Osteocyte (in vitro differentiated cells): ENCODE measurements at regions not wholly inside any gene's neighbourhood (a gene's known extent, or its start where the extent isn't known, plus 50 kb on each side); places are given as distances from the start of the nearest gene placed in this dataset.
A peak's percentile ranks its signal among the peaks of the same experiment; 100 is the strongest.

Source experiments
- DNase-seq: peaks from one replicate; pipeline ENCODE4 v3.0.0; 2021; ENCODE audit warnings: mixed read lengths; ENCODE audit not compliant: unreplicated experiment; ENCODE audit errors: extremely low spot score
- H3K27ac Mint-ChIP-seq: one replicate; pipeline ENCODE4 v1.8.0; 2021; ENCODE audit warnings: mild to moderate bottlenecking, mixed read lengths; ENCODE audit not compliant: unreplicated experiment
- H3K27me3 Mint-ChIP-seq: one replicate; pipeline ENCODE4 v1.8.0; 2021; ENCODE audit warnings: mixed read lengths; ENCODE audit not compliant: unreplicated experiment
- H3K36me3 Mint-ChIP-seq: one replicate; pipeline ENCODE4 v1.8.0; 2021; ENCODE audit warnings: mixed read lengths; ENCODE audit not compliant: unreplicated experiment
- H3K4me1 Mint-ChIP-seq: one replicate; pipeline ENCODE4 v1.8.0; 2021; ENCODE audit warnings: mixed read lengths; ENCODE audit not compliant: unreplicated experiment
- H3K4me3 Mint-ChIP-seq: one replicate; pipeline ENCODE4 v1.8.0; 2021; ENCODE audit warnings: mild to moderate bottlenecking, moderate library complexity, mixed read lengths; ENCODE audit not compliant: unreplicated experiment
- H3K9me3 Mint-ChIP-seq: one replicate; pipeline ENCODE4 v1.8.0; 2021; ENCODE audit warnings: mixed read lengths; ENCODE audit not compliant: unreplicated experiment
- TF ChIP-seq, protein P1 (sequence below): fragments of 200-600 bp; sonication (generic); IDR thresholded peaks from 2 replicates; pipeline ENCODE4 v1.5.0; 2021; ENCODE audit warnings: antibody characterized with exemption, mild to moderate bottlenecking, moderate library complexity

DNA sequence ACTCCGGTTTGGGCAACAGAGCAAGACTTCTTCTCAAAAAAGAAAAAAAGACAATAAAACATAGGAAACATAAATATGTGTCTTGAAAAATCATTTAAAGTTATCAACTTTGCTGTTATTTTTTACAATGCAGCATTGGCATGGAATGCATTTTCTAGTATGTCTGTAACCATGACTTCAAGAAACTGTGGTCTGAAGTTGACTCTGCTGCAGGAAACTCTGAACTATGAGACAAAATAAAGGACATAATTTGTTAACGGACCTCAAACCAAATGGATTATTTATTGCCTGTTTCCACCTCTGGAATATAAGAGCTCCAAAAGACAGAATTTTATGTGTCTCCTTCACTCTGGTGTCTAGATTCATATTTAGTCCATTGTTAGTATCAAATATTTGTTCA, 79.1 kb downstream of the TRIB2 start:
- H3K27ac Mint-ChIP-seq, result no peak overlapping the region
- H3K4me1 Mint-ChIP-seq, result peaks cover 29% of the 10 kb centered on the region
- H3K9me3 Mint-ChIP-seq, result peaks cover 8% of the 10 kb centered on the region
- DNase-seq, result no peak
- no peak overlapping the region for H3K4me3 Mint-ChIP-seq
- no peaks in the 10 kb centered on the region for H3K36me3 Mint-ChIP-seq
- no peaks in the 10 kb centered on the region for H3K27me3 Mint-ChIP-seq
- TF ChIP-seq, protein P1, sequence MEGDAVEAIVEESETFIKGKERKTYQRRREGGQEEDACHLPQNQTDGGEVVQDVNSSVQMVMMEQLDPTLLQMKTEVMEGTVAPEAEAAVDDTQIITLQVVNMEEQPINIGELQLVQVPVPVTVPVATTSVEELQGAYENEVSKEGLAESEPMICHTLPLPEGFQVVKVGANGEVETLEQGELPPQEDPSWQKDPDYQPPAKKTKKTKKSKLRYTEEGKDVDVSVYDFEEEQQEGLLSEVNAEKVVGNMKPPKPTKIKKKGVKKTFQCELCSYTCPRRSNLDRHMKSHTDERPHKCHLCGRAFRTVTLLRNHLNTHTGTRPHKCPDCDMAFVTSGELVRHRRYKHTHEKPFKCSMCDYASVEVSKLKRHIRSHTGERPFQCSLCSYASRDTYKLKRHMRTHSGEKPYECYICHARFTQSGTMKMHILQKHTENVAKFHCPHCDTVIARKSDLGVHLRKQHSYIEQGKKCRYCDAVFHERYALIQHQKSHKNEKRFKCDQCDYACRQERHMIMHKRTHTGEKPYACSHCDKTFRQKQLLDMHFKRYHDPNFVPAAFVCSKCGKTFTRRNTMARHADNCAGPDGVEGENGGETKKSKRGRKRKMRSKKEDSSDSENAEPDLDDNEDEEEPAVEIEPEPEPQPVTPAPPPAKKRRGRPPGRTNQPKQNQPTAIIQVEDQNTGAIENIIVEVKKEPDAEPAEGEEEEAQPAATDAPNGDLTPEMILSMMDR, result no peak

DNA sequence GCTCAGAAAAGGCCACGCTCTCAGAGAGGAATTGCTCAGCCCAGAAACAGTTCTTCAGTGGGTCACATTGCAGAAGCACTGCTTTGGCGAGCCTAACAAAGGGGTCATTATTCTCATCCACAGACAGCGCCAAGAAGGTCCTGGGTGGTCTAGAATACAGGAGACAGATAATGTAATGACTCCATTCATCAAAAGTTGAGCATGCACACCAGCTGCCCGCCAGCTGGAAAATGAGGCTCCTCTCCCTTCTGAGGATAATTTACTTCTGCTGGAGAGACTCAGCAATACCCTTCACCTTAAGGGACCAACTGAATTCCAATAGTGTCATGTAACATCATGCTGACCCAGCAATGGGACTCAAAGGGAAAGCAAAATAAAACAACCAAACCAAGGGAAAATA, 79.9 kb downstream of the TRIB2 start:
- TF ChIP-seq, protein P1, result no peak
- peaks cover 2% of the 10 kb centered on the region for H3K36me3 Mint-ChIP-seq
- H3K27ac Mint-ChIP-seq, result no peak overlapping the region
- H3K4me1 Mint-ChIP-seq, result peaks cover 29% of the 10 kb centered on the region
- no peaks in the 10 kb centered on the region for H3K27me3 Mint-ChIP-seq
- H3K4me3 Mint-ChIP-seq, result no peak overlapping the region
- DNase-seq, result no peak
- H3K9me3 Mint-ChIP-seq, result peaks cover 10% of the 10 kb centered on the region

DNA sequence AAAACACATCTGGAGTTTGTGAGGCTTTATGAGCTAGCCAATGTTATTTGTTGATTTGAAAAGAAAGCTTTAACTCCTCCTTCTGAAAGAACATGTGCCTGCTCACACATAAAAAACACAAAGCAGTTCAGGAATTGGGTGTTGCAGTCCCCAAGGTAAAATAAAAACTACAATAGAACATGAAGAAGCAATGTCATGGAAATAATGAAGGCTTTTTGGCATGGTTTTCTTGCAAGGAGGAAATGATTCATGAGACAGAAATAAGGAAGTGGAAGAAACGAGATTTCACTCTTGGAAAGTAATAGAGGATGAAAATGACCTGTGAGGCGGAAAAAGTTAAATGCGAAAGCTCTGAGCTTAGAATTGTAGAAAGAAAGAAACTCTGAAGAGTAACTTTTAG, 81.1 kb downstream of the TRIB2 start:
- peak overlapping the region; percentile 67 for H3K27ac Mint-ChIP-seq
- H3K27me3 Mint-ChIP-seq, result no peaks in the 10 kb centered on the region
- H3K36me3 Mint-ChIP-seq, result peaks cover 7% of the 10 kb centered on the region
- H3K9me3 Mint-ChIP-seq, result peaks cover 16% of the 10 kb centered on the region
- TF ChIP-seq, protein P1, result no peak
- no peak overlapping the region for H3K4me3 Mint-ChIP-seq
- peaks cover 32% of the 10 kb centered on the region for H3K4me1 Mint-ChIP-seq
- no peak for DNase-seq

DNA sequence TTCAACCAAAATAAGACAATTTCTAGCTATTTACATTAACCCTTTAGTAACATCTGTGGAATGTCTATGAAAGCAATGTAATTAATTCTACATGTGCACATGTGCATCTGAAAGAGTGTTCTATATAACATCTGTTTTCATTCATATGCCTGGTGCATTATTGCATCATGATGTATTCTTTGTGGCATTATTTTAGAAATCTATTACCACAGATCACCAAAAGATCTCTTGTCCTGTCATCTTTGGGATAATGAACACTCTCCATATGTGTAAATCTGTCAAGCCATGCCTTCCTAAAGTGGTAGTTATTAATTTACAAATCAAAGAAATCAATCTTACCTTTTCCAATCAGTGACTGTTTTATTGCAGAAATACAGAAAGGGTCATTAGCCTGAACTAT, 86.9 kb downstream of the TRIB2 start:
- TF ChIP-seq, protein P1, result no peak
- no peak overlapping the region for H3K4me3 Mint-ChIP-seq
- H3K27ac Mint-ChIP-seq, result peak overlapping the region; percentile 79

DNA sequence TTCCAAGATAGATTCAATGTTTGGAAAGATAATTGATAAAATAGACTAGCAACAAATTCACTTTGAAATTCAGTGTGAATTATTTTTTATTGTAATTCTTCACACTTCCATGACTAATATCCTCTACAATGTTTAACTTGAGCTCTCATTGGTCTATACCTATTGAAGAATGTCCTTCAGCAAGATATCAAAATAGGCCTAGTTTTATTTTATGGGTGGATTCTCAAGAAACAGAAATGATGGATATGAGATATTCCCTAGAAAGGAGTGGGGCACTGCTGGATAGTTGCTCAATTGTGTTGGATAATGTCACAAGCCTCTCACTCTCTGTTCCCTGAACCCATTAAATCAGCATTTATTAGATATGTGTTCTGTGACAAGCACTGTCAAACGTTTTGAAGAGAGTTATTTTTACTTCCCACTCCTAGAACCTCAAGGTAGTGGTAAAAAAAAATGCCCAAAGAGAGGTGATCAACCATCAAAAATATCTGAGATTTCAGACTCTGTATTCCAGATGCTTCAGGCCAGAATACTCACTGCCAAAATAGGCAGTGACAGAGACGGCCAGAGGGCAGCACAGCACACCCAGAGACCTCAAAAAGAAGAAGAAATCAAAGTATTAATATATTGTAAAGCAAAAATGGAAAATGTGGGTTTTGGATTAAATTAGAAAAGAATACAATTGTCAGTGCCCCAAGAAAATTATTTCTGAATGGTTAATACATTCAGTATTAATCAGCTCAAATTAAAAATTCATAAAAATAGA, 87.5 kb downstream of the TRIB2 start:
- Mint-ChIP-seq H3K4me3 (no peak overlapping the region), H3K9me3 (peaks cover 16% of the 10 kb centered on the region), H3K36me3 (peaks cover 7% of the 10 kb centered on the region), H3K4me1 (peaks cover 35% of the 10 kb centered on the region), H3K27me3 (no peaks in the 10 kb centered on the region), H3K27ac (peak overlapping the region; percentile 79)
- TF ChIP-seq, protein P1, result no peak
- DNase-seq, result no peak

More for the DNA sequence above, 86.9 kb downstream of the TRIB2 start:
- no peaks in the 10 kb centered on the region for H3K27me3 Mint-ChIP-seq
- peaks cover 16% of the 10 kb centered on the region for H3K9me3 Mint-ChIP-seq
- no peak for DNase-seq
- H3K4me1 Mint-ChIP-seq, result peaks cover 33% of the 10 kb centered on the region
- peaks cover 7% of the 10 kb centered on the region for H3K36me3 Mint-ChIP-seq
